Type B pancreatic cell (in vitro differentiated cells): ENCODE measurements at regions not wholly inside any gene's neighbourhood (a gene's known extent, or its start where the extent isn't known, plus 50 kb on each side); places are given as distances from the start of the nearest gene placed in this dataset.

ENCODE experiments used
- DNase-seq: peaks from one replicate; pipeline ENCODE4 v3.0.0; 2021; ENCODE audit warnings: mixed read lengths; ENCODE audit not compliant: unreplicated experiment; ENCODE audit errors: extremely low spot score
- H3K27ac Mint-ChIP-seq: 2 replicates; pipeline ENCODE4 v1.8.0; 2021; ENCODE audit warnings: mild to moderate bottlenecking, mixed read lengths
- H3K27me3 Mint-ChIP-seq: 2 replicates; pipeline ENCODE4 v1.8.0; 2021; ENCODE audit warnings: mixed read lengths
- H3K36me3 Mint-ChIP-seq: 2 replicates; pipeline ENCODE4 v1.8.0; 2021; ENCODE audit warnings: mixed read lengths
- H3K4me1 Mint-ChIP-seq: one replicate; pipeline ENCODE4 v1.8.0; 2021; ENCODE audit warnings: mixed read lengths; ENCODE audit not compliant: unreplicated experiment
- H3K4me3 Mint-ChIP-seq: 2 replicates; pipeline ENCODE4 v1.8.0; 2021; ENCODE audit warnings: mild to moderate bottlenecking, mixed read lengths
- H3K9me3 Mint-ChIP-seq: 2 replicates; pipeline ENCODE4 v1.8.0; 2021; ENCODE audit warnings: mixed read lengths
- CTCF ChIP-seq: fragments of 200-600 bp; sonication (generic); conservative IDR thresholded peaks from 2 replicates; pipeline ENCODE4 v1.5.0; 2021; ENCODE audit warnings: antibody characterized with exemption, mild to moderate bottlenecking

DNA sequence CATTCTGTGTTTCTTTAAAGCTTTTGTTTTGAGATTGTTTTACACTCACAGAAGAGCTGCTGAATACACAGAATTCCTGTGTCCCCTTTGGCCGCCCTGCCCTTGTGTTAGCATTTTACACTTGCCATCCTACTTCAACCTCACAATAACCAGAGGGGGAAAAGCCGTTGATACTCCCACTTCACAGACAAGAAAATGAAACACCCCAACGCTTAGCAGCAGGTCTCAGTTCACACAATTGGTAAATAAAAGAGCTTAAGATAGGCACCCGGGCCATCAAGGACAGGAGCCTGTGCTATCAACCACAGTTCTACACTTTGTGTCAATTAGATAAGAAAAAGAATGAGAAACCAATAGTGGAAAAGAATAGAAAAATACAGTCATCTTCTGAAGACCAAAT, 178.0 kb downstream of the SYK start:
- Mint-ChIP-seq H3K36me3 (no peaks in the 10 kb centered on the region), H3K27me3 (no peaks in the 10 kb centered on the region), H3K9me3 (peaks cover 3% of the 10 kb centered on the region), H3K4me1 (peaks cover 14% of the 10 kb centered on the region), H3K4me3 (no peak overlapping the region), H3K27ac (no peak overlapping the region)
- no peak for TF ChIP-seq CTCF
- no peak for DNase-seq

DNA sequence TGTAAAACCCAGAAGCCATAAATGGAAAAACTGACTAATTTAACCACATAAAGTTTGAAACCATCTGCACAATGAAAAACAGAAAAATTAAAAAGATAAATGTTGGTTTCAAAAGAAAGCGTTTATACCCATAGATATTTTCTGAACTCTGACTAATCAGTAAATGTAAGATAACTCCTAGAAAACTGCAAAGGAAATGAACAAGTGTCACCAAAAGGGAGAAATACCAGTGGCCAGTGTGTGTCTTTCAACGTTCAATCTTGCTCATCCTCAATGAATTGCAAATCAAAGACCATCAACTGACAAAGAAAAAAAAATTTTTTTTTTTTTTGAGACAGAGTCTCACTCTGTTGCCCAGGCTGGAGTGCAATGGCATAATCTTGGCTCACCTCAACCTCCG, 180.1 kb downstream of the SYK start:
- no peak overlapping the region for H3K27ac Mint-ChIP-seq
- H3K27me3 Mint-ChIP-seq: no peaks in the 10 kb centered on the region
- H3K9me3 Mint-ChIP-seq: peaks cover 3% of the 10 kb centered on the region
- no peak overlapping the region for H3K4me3 Mint-ChIP-seq
- TF ChIP-seq CTCF: no peak
- no peaks in the 10 kb centered on the region for H3K36me3 Mint-ChIP-seq
- H3K4me1 Mint-ChIP-seq: peaks cover 15% of the 10 kb centered on the region
- DNase-seq: no peak

DNA sequence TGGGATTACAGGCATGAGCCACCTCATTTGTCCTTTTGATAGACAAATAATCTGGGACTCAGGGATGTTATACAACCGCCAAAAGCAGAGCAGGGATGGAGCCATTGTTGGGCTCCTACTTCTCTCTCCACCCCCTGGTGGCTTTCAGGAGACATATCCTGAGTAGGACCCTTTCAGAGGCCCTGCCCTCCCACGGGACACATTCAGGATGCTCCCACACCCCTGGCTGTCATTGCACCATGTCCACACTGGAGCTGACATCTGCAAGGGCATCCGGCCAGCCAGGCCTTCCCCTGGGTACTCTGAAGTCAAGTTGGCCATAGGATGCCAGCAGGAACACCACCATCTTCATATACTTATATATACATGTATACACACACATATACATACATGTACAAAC, 181.8 kb downstream of the SYK start:
- no peak overlapping the region for H3K4me3 Mint-ChIP-seq
- no peak overlapping the region for H3K27ac Mint-ChIP-seq
- peaks cover 15% of the 10 kb centered on the region for H3K4me1 Mint-ChIP-seq
- peaks cover 3% of the 10 kb centered on the region for H3K9me3 Mint-ChIP-seq
- TF ChIP-seq CTCF: no peak
- H3K27me3 Mint-ChIP-seq: no peaks in the 10 kb centered on the region
- peak; percentile 40 for DNase-seq
- H3K36me3 Mint-ChIP-seq: no peaks in the 10 kb centered on the region

GRCh38 chr9:90985631-90986030, 184.0 kb downstream of the SYK start:
- H3K27me3 Mint-ChIP-seq: no peaks in the 10 kb centered on the region
- TF ChIP-seq CTCF: no peak
- peak overlapping the region; percentile 16 for H3K4me3 Mint-ChIP-seq
- peak overlapping the region; percentile 48 for H3K27ac Mint-ChIP-seq
- H3K36me3 Mint-ChIP-seq: no peaks in the 10 kb centered on the region
- peaks cover 2% of the 10 kb centered on the region for H3K9me3 Mint-ChIP-seq
- no peak for DNase-seq
- peaks cover 7% of the 10 kb centered on the region for H3K4me1 Mint-ChIP-seq

DNA sequence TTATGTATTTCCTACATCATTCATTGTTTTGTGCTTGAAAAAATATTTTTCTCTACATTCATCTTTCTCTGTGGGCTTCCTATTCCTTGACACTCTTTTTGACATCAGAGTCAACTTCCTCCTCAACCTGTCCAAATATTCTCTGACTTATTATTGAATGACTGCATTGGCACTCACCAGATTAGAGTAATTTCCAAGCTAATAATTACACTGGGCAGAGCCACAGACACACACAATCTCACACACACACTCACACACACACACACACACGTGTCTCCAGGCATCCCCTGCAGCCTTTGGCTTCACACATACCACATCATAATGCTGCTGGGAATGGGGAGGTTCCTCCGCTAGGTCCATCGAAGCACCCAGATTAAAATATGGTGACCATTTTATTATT, 184.5 kb downstream of the SYK start:
- Mint-ChIP-seq H3K36me3 (peaks cover under 1% of the 10 kb centered on the region), H3K9me3 (peaks cover 6% of the 10 kb centered on the region), H3K4me3 (no peak overlapping the region), H3K27ac (peak overlapping the region; percentile 48), H3K4me1 (peaks cover 7% of the 10 kb centered on the region), H3K27me3 (no peaks in the 10 kb centered on the region)
- DNase-seq: no peak
- no peak for TF ChIP-seq CTCF

- no peak for TF ChIP-seq CTCF
- Mint-ChIP-seq H3K27me3 (no peaks in the 10 kb centered on the region), H3K36me3 (peaks cover 4% of the 10 kb centered on the region), H3K4me3 (no peak overlapping the region), H3K27ac (no peak overlapping the region), H3K4me1 (peaks cover 7% of the 10 kb centered on the region), H3K9me3 (peaks cover 10% of the 10 kb centered on the region)
- DNase-seq: no peak
These were observed 185.9 kb downstream of the SYK start for GRCh38 chr9:90987566-90987965.
